Right atrium auricular region (tissue), 2 donors: ENCODE measurements at regions not wholly inside any gene's neighbourhood (a gene's known extent, or its start where the extent isn't known, plus 50 kb on each side); places are given as distances from the start of the nearest gene placed in this dataset.

Experiments used
- DNase-seq: peaks from one replicate; pipeline ENCODE4 v3.0.0-alpha.2; 2019; ENCODE audit warnings: low spot score
- H3K27ac ChIP-seq, 2 donors: fragments of 200-600 bp; sonication (generic); 1 replicate in 1 of 2; 2 replicates in 1 of 2; pipeline ENCODE4 v1.5.1; 2016 to 2019
- H3K27me3 ChIP-seq, 2 donors: fragments of 200-600 bp; sonication (generic); one replicate each; pipeline versions ENCODE4 v1.5.1 to v1.6.0; 2017 to 2019
- H3K36me3 ChIP-seq: fragments of 200-600 bp; sonication (generic); one replicate; pipeline ENCODE4 v1.5.1; 2016
- H3K4me1 ChIP-seq, 2 donors: fragments of 200-600 bp; sonication (generic); one replicate each; pipeline versions ENCODE4 v1.5.1 to v1.6.0; 2017 to 2019
- H3K4me3 ChIP-seq, 2 donors: fragments of 200-600 bp; sonication (generic); 1 replicate in 1 of 2; 2 replicates in 1 of 2; pipeline ENCODE4 v1.5.1; 2017 to 2019; ENCODE audit warnings: mild to moderate bottlenecking in 1 of 2, moderate library complexity in 1 of 2
- H3K9me3 ChIP-seq, 2 donors: fragments of 200-600 bp; sonication (generic); one replicate each; pipeline ENCODE4 v1.5.1; 2019
- CTCF ChIP-seq, 2 donors: fragments of 200-600 bp; sonication (generic); IDR thresholded peaks; one replicate each; pipeline ENCODE4 v1.5.1; 2019; ENCODE audit warnings: antibody characterized with exemption in 2 of 2

- DNase-seq: no peak
- H3K4me1 ChIP-seq: no peaks in the 10 kb centered on the region
- H3K4me3 ChIP-seq: no peak overlapping the region
- H3K27me3 ChIP-seq: no peaks in the 10 kb centered on the region
- no peak overlapping the region for H3K27ac ChIP-seq
- no peaks in the 10 kb centered on the region for H3K36me3 ChIP-seq
- no peak for TF ChIP-seq CTCF (IDR thresholded peaks at IDR 0.05)
- H3K9me3 ChIP-seq: no peaks in the 10 kb centered on the region
These were observed 265.3 kb downstream of the MZT1 start for GRCh38 chr13:72462166-72462565.

GRCh38 chr13:72458701-72459100 lies 268.7 kb downstream of the MZT1 start:
- H3K27me3 ChIP-seq: no peaks in the 10 kb centered on the region
- no peak for TF ChIP-seq CTCF (IDR thresholded peaks at IDR 0.05)
- H3K4me3 ChIP-seq: no peak overlapping the region
- no peak for DNase-seq
- H3K36me3 ChIP-seq: no peaks in the 10 kb centered on the region
- peaks cover 0 to 5% of the 10 kb centered on the region in 2 donors for H3K9me3 ChIP-seq
- no peaks in the 10 kb centered on the region for H3K4me1 ChIP-seq
- H3K27ac ChIP-seq: no peak overlapping the region

- no peaks in the 10 kb centered on the region for H3K4me1 ChIP-seq
- H3K27ac ChIP-seq: no peak overlapping the region
- H3K27me3 ChIP-seq: no peaks in the 10 kb centered on the region
- DNase-seq: no peak
- no peaks in the 10 kb centered on the region for H3K36me3 ChIP-seq
- TF ChIP-seq CTCF (IDR thresholded peaks at IDR 0.05): no peak
- peaks cover 0 to 5% of the 10 kb centered on the region in 2 donors for H3K9me3 ChIP-seq
- H3K4me3 ChIP-seq: no peak overlapping the region
These were observed 270.3 kb downstream of the MZT1 start for GRCh38 chr13:72457151-72457550.

- Histone ChIP-seq H3K4me1 (no peaks in the 10 kb centered on the region), H3K27me3 (no peaks in the 10 kb centered on the region), H3K9me3 (peaks cover 0 to 5% of the 10 kb centered on the region in 2 donors), H3K36me3 (no peaks in the 10 kb centered on the region), H3K4me3 (no peak overlapping the region), H3K27ac (no peak overlapping the region)
- no peak for TF ChIP-seq CTCF (IDR thresholded peaks at IDR 0.05)
- DNase-seq: no peak
These were observed 270.9 kb downstream of the MZT1 start for GRCh38 chr13:72456486-72456885.

GRCh38 chr13:72453161-72453560 lies 274.3 kb downstream of the MZT1 start:
- TF ChIP-seq CTCF (IDR thresholded peaks at IDR 0.05): no peak
- no peak for DNase-seq
- Histone ChIP-seq H3K9me3 (peaks cover 0 to 10% of the 10 kb centered on the region in 2 donors), H3K27ac (no peak overlapping the region), H3K36me3 (no peaks in the 10 kb centered on the region), H3K27me3 (no peaks in the 10 kb centered on the region), H3K4me3 (no peak overlapping the region), H3K4me1 (no peaks in the 10 kb centered on the region)

GRCh38 chr13:72448082-72448481 lies 279.3 kb downstream of the MZT1 start:
- DNase-seq: no peak
- no peaks in the 10 kb centered on the region for H3K27me3 ChIP-seq
- H3K4me1 ChIP-seq: no peaks in the 10 kb centered on the region
- peaks cover 0 to 5% of the 10 kb centered on the region in 2 donors for H3K9me3 ChIP-seq
- no peak overlapping the region for H3K27ac ChIP-seq
- H3K4me3 ChIP-seq: no peak overlapping the region
- H3K36me3 ChIP-seq: no peaks in the 10 kb centered on the region
- no peak for TF ChIP-seq CTCF (IDR thresholded peaks at IDR 0.05)
